KMS-11 (cell line): ENCODE measurements at regions not wholly inside any gene's neighbourhood (a gene's known extent, or its start where the extent isn't known, plus 50 kb on each side); places are given as distances from the start of the nearest gene placed in this dataset.

Experiments
- H2AFZ ChIP-seq: fragments of 200-600 bp; sonication (generic); 2 replicates; pipeline ENCODE4 v1.6.1; 2016; ENCODE audit warnings: antibody characterized with exemption, mixed run types, low read depth
- H3K27ac ChIP-seq: fragments of 200-600 bp; sonication (generic); 2 replicates; pipeline ENCODE4 v1.6.1; 2016; ENCODE audit warnings: mild to moderate bottlenecking, mixed run types
- H3K27me3 ChIP-seq: fragments of 200-600 bp; sonication (generic); 2 replicates; pipeline ENCODE4 v1.6.1; 2017; ENCODE audit warnings: mild to moderate bottlenecking, low read depth, mixed run types, moderate library complexity; ENCODE audit not compliant: insufficient read depth
- H3K36me3 ChIP-seq: fragments of 200-600 bp; sonication (generic); 2 replicates; pipeline ENCODE4 v1.6.1; 2017; ENCODE audit warnings: mild to moderate bottlenecking, mixed run types; ENCODE audit not compliant: insufficient read depth
- H3K4me1 ChIP-seq: fragments of 200-600 bp; sonication (generic); 2 replicates; pipeline ENCODE4 v1.6.1; 2016; ENCODE audit warnings: mild to moderate bottlenecking, low read depth, mixed run types; ENCODE audit not compliant: poor library complexity, severe bottlenecking
- H3K4me2 ChIP-seq: fragments of 200-600 bp; sonication (generic); 2 replicates; pipeline ENCODE4 v1.7.0; 2016; ENCODE audit warnings: mild to moderate bottlenecking, mixed run types
- H3K4me3 ChIP-seq: fragments of 200-600 bp; sonication (generic); IDR thresholded peaks from 2 replicates; pipeline ENCODE4 v1.6.1; 2017; ENCODE audit warnings: low read depth, low read length, mixed read lengths; ENCODE audit not compliant: insufficient read depth
- H3K79me2 ChIP-seq: fragments of 200-600 bp; sonication (generic); 2 replicates; pipeline ENCODE4 v1.6.1; 2016; ENCODE audit warnings: low read depth, mixed run types; ENCODE audit not compliant: insufficient read depth
- H3K9ac ChIP-seq: fragments of 200-600 bp; sonication (generic); 2 replicates; pipeline ENCODE4 v1.6.1; 2016; ENCODE audit warnings: mild to moderate bottlenecking, mixed run types
- H4K20me1 ChIP-seq: fragments of 200-600 bp; sonication (generic); 2 replicates; pipeline ENCODE4 v1.6.1; 2016; ENCODE audit warnings: mild to moderate bottlenecking, mixed run types; ENCODE audit not compliant: insufficient read depth
- TF ChIP-seq, protein P1 (sequence below): fragments of 200-600 bp; sonication (generic); conservative IDR thresholded peaks from 2 replicates; pipeline ENCODE4 v1.6.1; 2017; ENCODE audit warnings: low read depth, mild to moderate bottlenecking, antibody characterized with exemption, low read length, moderate library complexity, mixed read lengths

DNA sequence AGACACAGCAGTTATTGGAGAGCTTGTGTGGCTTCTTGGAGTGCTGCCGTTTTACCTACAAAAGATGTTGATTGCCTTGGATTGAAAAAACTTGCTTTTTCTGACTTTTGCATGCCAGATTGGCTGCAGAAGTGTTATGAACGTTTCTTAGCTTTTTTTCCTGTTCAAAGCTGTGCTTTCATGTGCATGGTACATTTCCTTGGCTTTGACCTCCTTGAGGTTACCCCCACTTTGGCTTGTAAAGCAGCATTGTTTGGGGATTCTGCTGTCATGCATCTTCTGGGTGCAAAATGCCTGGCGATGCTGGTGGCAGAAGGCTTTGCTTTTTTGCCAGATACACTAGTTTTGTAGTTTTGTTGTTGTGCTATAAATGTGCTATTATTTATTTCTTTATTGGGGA, 80.0 kb downstream of the JRKL start:
- no peaks in the 10 kb centered on the region for H3K4me1 ChIP-seq
- H3K4me2 ChIP-seq, result no peak overlapping the region
- no peak overlapping the region for H3K27ac ChIP-seq
- H3K27me3 ChIP-seq, result no peaks in the 10 kb centered on the region
- H3K4me3 ChIP-seq, result no peak overlapping the region
- no peaks in the 10 kb centered on the region for H3K79me2 ChIP-seq
- TF ChIP-seq, protein P1, sequence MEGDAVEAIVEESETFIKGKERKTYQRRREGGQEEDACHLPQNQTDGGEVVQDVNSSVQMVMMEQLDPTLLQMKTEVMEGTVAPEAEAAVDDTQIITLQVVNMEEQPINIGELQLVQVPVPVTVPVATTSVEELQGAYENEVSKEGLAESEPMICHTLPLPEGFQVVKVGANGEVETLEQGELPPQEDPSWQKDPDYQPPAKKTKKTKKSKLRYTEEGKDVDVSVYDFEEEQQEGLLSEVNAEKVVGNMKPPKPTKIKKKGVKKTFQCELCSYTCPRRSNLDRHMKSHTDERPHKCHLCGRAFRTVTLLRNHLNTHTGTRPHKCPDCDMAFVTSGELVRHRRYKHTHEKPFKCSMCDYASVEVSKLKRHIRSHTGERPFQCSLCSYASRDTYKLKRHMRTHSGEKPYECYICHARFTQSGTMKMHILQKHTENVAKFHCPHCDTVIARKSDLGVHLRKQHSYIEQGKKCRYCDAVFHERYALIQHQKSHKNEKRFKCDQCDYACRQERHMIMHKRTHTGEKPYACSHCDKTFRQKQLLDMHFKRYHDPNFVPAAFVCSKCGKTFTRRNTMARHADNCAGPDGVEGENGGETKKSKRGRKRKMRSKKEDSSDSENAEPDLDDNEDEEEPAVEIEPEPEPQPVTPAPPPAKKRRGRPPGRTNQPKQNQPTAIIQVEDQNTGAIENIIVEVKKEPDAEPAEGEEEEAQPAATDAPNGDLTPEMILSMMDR, result no peak
- no peaks in the 10 kb centered on the region for H4K20me1 ChIP-seq
- H3K9ac ChIP-seq, result no peak overlapping the region
- H2AFZ ChIP-seq, result no peak overlapping the region
- no peaks in the 10 kb centered on the region for H3K36me3 ChIP-seq

DNA sequence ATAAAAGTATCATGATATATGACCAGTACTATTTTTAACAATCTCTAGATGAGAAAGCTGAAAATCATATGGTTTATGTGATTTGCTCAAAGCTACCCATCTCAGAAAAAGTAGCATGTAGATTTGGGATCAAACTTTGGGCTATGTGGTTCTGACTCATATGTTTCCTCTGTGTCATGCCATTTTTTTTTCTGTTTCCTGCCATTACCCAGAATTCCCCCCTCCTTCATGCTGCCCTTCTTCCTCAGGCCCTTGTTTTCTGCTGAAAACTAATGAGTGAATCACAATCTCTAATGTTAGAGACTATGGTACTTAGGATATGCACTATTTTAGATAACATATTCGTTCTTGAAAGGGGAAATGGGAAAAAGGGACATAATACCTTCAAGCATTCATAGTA, 80.7 kb downstream of the JRKL start:
- H3K9ac ChIP-seq, result no peak overlapping the region
- TF ChIP-seq, protein P1, result no peak

DNA sequence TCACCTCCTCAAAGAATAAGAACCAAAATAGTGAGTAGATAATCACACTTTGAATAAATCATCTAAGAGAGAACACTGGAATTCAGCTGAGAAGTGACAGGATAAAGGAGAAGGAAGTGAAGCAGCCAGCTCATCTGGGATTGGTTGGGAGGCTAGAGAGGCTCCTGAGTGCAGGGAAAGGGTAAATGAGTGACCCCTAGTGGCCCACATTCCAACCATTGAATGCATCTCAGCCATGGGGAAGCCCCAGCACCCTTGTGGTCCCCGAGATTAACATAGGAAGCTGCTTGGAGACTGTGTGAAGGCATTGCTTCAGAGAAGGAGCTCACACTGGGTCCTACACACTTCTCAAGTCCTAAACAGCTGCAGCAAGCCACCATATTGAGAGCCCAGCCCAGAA, 82.3 kb downstream of the JRKL start:
- no peak overlapping the region for H3K27ac ChIP-seq
- no peaks in the 10 kb centered on the region for H3K79me2 ChIP-seq
- H3K4me1 ChIP-seq, result no peaks in the 10 kb centered on the region
- no peaks in the 10 kb centered on the region for H4K20me1 ChIP-seq
- no peak overlapping the region for H3K9ac ChIP-seq
- H2AFZ ChIP-seq, result no peak overlapping the region
- H3K27me3 ChIP-seq, result no peaks in the 10 kb centered on the region
- H3K36me3 ChIP-seq, result no peaks in the 10 kb centered on the region
- H3K4me2 ChIP-seq, result no peak overlapping the region
- TF ChIP-seq, protein P1, result no peak
- no peak overlapping the region for H3K4me3 ChIP-seq

More for the DNA sequence above, 80.7 kb downstream of the JRKL start:
- no peak overlapping the region for H3K4me2 ChIP-seq
- no peaks in the 10 kb centered on the region for H3K4me1 ChIP-seq
- no peak overlapping the region for H3K27ac ChIP-seq
- H3K79me2 ChIP-seq, result no peaks in the 10 kb centered on the region
- H2AFZ ChIP-seq, result no peak overlapping the region
- no peaks in the 10 kb centered on the region for H4K20me1 ChIP-seq
- H3K4me3 ChIP-seq, result no peak overlapping the region
- no peaks in the 10 kb centered on the region for H3K36me3 ChIP-seq
- H3K27me3 ChIP-seq, result no peaks in the 10 kb centered on the region

DNA sequence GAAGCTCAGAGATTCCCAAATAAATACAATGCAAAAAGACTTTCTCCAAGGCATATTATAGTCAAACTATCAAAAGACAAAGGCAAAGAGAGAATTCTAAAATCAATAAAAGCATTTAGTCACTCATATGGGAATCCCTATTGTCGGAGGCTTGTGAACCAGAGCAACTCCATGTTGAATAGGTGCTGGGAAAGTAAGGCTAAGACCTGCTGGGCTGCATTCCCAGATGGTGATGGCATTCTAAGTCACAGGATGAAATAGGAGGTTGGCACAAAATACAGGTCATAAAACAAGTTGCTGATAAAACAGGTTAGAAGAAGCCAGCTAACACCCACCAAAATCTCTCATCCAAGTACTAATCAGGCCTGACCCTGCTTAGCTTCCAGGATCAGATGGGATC, 84.5 kb downstream of the JRKL start:
- Histone ChIP-seq H3K27ac (no peak overlapping the region), H2AFZ (no peak overlapping the region), H3K27me3 (no peaks in the 10 kb centered on the region), H3K9ac (no peak overlapping the region), H3K4me1 (no peaks in the 10 kb centered on the region), H4K20me1 (no peaks in the 10 kb centered on the region), H3K4me3 (no peak overlapping the region), H3K36me3 (no peaks in the 10 kb centered on the region), H3K79me2 (no peaks in the 10 kb centered on the region), H3K4me2 (no peak overlapping the region)
- TF ChIP-seq, protein P1, result no peak
